Liver (tissue), 8 donors: ENCODE measurements at regions not wholly inside any gene's neighbourhood (a gene's known extent, or its start where the extent isn't known, plus 50 kb on each side); places are given as distances from the start of the nearest gene placed in this dataset.

Source experiments
- DNase-seq: peaks from one replicate; pipeline ENCODE4 v3.0.0-alpha.2; 2017; ENCODE audit warnings: low spot score
- H3K27ac ChIP-seq, 2 donors: one replicate each; pipeline ENCODE4 v1.7.0; 2013; ENCODE audit warnings: inconsistent platforms in 2 of 2, low read length in 2 of 2, control low read depth in 1 of 2, low read depth in 1 of 2, mild to moderate bottlenecking in 1 of 2
- H3K27me3 ChIP-seq, 4 donors: one replicate each; pipeline versions ENCODE4 v1.6.1 to v1.7.0; 2013; ENCODE audit warnings: low read length in 3 of 4, inconsistent platforms in 1 of 4, mild to moderate bottlenecking in 1 of 4, moderate library complexity in 1 of 4; ENCODE audit not compliant: control insufficient read depth in 4 of 4, insufficient read depth in 4 of 4
- H3K36me3 ChIP-seq, 4 donors: one replicate each; pipeline versions ENCODE4 v1.6.1 to v1.7.0; 2013; ENCODE audit warnings: low read length in 3 of 4, mild to moderate bottlenecking in 3 of 4, low read depth in 1 of 4, moderate library complexity in 1 of 4; ENCODE audit not compliant: control insufficient read depth in 4 of 4, insufficient read depth in 3 of 4
- H3K4me1 ChIP-seq, 4 donors: one replicate each; pipeline versions ENCODE4 v1.6.1 to v1.7.0; 2013; ENCODE audit warnings: low read length in 3 of 4, mild to moderate bottlenecking in 3 of 4, moderate library complexity in 1 of 4; ENCODE audit not compliant: control insufficient read depth in 4 of 4, insufficient read depth in 4 of 4
- H3K4me3 ChIP-seq, 3 donors: one replicate each; pipeline versions ENCODE4 v1.6.1 to v1.7.0; 2013; ENCODE audit warnings: low read length in 3 of 3, control low read depth in 1 of 3, low read depth in 1 of 3, mild to moderate bottlenecking in 1 of 3
- H3K9ac ChIP-seq, 2 donors: one replicate each; pipeline ENCODE4 v1.7.0; 2013; ENCODE audit warnings: low read length in 2 of 2, mild to moderate bottlenecking in 2 of 2, moderate library complexity in 2 of 2, control low read depth in 1 of 2, low read depth in 1 of 2
- H3K9me3 ChIP-seq, 4 donors: one replicate each; pipeline versions ENCODE4 v1.6.1 to v1.7.0; 2013; ENCODE audit warnings: low read length in 3 of 4; ENCODE audit not compliant: control insufficient read depth in 4 of 4
- CTCF ChIP-seq: fragments of 150-350 bp; IDR thresholded peaks from 2 replicates; pipeline ENCODE4 v1.5.1; 2017; ENCODE audit warnings: improper control_type of control experiment, low read depth, low read length; ENCODE audit not compliant: missing input control
- EGR1 ChIP-seq, 2 donors: IDR thresholded peaks; 2 replicates each; pipeline ENCODE4 v1.6.1; 2016 to 2018; ENCODE audit warnings: antibody characterized with exemption in 2 of 2, low read depth in 2 of 2
- FOXA1 ChIP-seq: IDR thresholded peaks from 2 replicates; pipeline ENCODE4 v1.6.1; 2016; ENCODE audit warnings: antibody characterized with exemption
- FOXA2 ChIP-seq: IDR thresholded peaks from 2 replicates; pipeline ENCODE4 v1.6.1; 2016; ENCODE audit warnings: antibody characterized with exemption
- HNF4A ChIP-seq, 2 donors: conservative IDR thresholded peaks; 2 replicates each; pipeline ENCODE4 v1.6.1; 2016; ENCODE audit warnings: antibody characterized with exemption in 2 of 2, mild to moderate bottlenecking in 2 of 2
- HNF4G ChIP-seq: IDR thresholded peaks from 2 replicates; pipeline ENCODE4 v1.6.1; 2016; ENCODE audit warnings: antibody characterized with exemption
- JUND ChIP-seq, 2 donors: IDR thresholded peaks; 2 replicates each; pipeline ENCODE4 v1.6.1; 2016; ENCODE audit warnings: antibody characterized with exemption in 2 of 2
- MAX ChIP-seq: IDR thresholded peaks from 2 replicates; pipeline ENCODE4 v1.6.1; 2016; ENCODE audit warnings: antibody characterized with exemption
- NR2F2 ChIP-seq: IDR thresholded peaks from 2 replicates; pipeline ENCODE4 v1.6.1; 2016; ENCODE audit warnings: antibody characterized with exemption
- RAD21 ChIP-seq, 2 donors: IDR thresholded peaks; 2 replicates each; pipeline ENCODE4 v1.6.1; 2016; ENCODE audit warnings: antibody characterized with exemption in 2 of 2, mild to moderate bottlenecking in 2 of 2
- REST ChIP-seq: IDR thresholded peaks from 2 replicates; pipeline ENCODE4 v1.6.1; 2016; ENCODE audit warnings: antibody characterized with exemption, mild to moderate bottlenecking
- RXRA ChIP-seq, 2 donors: IDR thresholded peaks; 2 replicates each; pipeline ENCODE4 v1.6.1; 2017 to 2018; ENCODE audit warnings: antibody characterized with exemption in 2 of 2, mild to moderate bottlenecking in 1 of 2
- SP1 ChIP-seq: IDR thresholded peaks from 2 replicates; pipeline ENCODE4 v1.6.1; 2018; ENCODE audit warnings: antibody characterized with exemption, mild to moderate bottlenecking
- TAF1 ChIP-seq: conservative IDR thresholded peaks from 2 replicates; pipeline ENCODE4 v1.6.1; 2016; ENCODE audit warnings: antibody characterized with exemption, mild to moderate bottlenecking
- YY1 ChIP-seq: IDR thresholded peaks from 2 replicates; pipeline ENCODE4 v1.6.1; 2016; ENCODE audit warnings: antibody characterized with exemption, mild to moderate bottlenecking
- ZBTB33 ChIP-seq: IDR thresholded peaks from 2 replicates; pipeline ENCODE4 v1.6.1; 2016; ENCODE audit warnings: antibody characterized with exemption
- WGBS: extraction: QIAGEN DNeasy Blood & Tissue Kit; methylation state at CpG from one replicate; pipeline ENCODE4 v1.1.7; 2013; 5-methylcytosine and 5-hydroxymethylcytosine counted together
- TF ChIP-seq, protein P1 (sequence below): IDR thresholded peaks from 2 replicates; pipeline ENCODE4 v1.6.1; 2016; ENCODE audit warnings: antibody characterized with exemption
- donor health status: healthy.
- donor health status: healthy.
- donor health status: healthy.
- donor health status: healthy.
- donor health status: healthy.

GRCh38 chr14:89550821-89551220 lies 133.8 kb upstream of the FOXN3 start:
- Histone ChIP-seq H3K4me1 (no peaks in the 10 kb centered on the region), H3K4me3 (no peak overlapping the region), H3K27me3 (no peaks in the 10 kb centered on the region), H3K27ac (no peak overlapping the region), H3K36me3 (peaks cover 0 to 3% (median 0%) of the 10 kb centered on the region in 4 donors), H3K9ac (no peak overlapping the region), H3K9me3 (no peaks in the 10 kb centered on the region)
- no peak for DNase-seq
- WGBS: 85% methylated on average over 8 of the region's 8 CpGs
- TF ChIP-seq RXRA (IDR thresholded peaks at IDR 0.05) (no peak), SP1 (no peak), HNF4G (no peak), JUND (IDR thresholded peaks at IDR 0.05) (no peak), HNF4A (conservative IDR thresholded peaks at IDR 0.05) (no peak), REST (no peak), ZBTB33 (no peak)

DNA sequence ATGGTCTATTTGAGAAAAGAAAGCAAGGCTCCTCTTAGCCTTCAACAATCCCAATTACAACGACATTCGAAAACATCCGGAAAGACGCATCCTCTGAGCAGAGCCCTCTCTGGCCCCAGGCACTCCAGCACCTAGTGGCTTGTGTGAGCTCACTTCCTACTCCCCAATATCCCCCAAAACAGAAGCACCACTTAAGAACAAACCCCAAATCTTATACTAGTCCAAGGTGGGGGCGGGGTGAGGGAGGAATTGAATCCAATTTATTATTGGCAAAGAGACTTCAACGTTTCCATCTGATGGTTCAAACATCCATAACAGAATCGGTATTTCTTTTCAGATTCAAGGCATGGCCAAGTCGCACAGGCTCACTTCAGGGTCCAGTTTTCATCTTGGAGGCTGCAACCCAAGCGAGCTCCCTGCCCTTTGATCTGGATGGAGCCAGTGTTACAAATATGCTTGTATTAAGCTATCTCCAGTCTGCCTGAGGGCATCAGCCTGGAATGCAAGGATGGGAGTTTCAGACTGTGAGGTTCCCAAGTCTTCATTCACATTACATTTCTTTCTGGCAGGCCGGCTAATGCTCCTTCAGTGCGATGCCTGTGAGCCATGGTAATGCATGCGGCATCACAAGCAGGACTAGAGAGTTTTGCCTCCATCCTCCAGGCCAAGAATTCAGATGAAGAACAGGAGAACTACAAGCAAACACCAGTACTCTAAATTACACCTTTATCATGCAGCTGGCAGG lies 132.5 kb upstream of the FOXN3 start:
- Histone ChIP-seq H3K4me1 (no peaks in the 10 kb centered on the region), H3K9ac (no peak overlapping the region), H3K9me3 (no peaks in the 10 kb centered on the region), H3K36me3 (peaks cover 0 to 3% (median 0%) of the 10 kb centered on the region in 4 donors), H3K4me3 (no peak overlapping the region), H3K27ac (no peak overlapping the region), H3K27me3 (no peaks in the 10 kb centered on the region)
- DNase-seq: no peak
- TF ChIP-seq EGR1 (IDR thresholded peaks at IDR 0.05; ENCODE audit: low read depth in 2 of 2) (no peak), FOXA2 (no peak), HNF4G (no peak), RXRA (IDR thresholded peaks at IDR 0.05) (no peak), ZBTB33 (no peak), FOXA1 (no peak), YY1 (no peak), CTCF (no peak), REST (no peak), RAD21 (IDR thresholded peaks at IDR 0.05) (no peak), MAX (no peak), JUND (IDR thresholded peaks at IDR 0.05) (no peak), SP1 (no peak), NR2F2 (no peak), TAF1 (no peak)
- TF ChIP-seq, protein P1, sequence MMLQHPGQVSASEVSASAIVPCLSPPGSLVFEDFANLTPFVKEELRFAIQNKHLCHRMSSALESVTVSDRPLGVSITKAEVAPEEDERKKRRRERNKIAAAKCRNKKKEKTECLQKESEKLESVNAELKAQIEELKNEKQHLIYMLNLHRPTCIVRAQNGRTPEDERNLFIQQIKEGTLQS: no peak
- WGBS: 96% methylated on average over 12 of the region's 12 CpGs
